ENCODE measurements at regions not wholly inside any gene's neighbourhood (a gene's known extent, or its start where the extent isn't known, plus 50 kb on each side); places are given as distances from the start of the nearest gene placed in this dataset.

GRCh38 chr6:147141711-147142308 lies 62.4 kb upstream of the STXBP5 start:
- intact Hi-C loops (cut with micrococcal nuclease; ENCODE audit: unreplicated experiment) (no loop called here), in situ Hi-C loops (cut with HindIII; ENCODE audit: extremely low pct_ligation_motif_present, low pct_unique_long_range_greater_than_20kb) (no loop called here)
- Histone ChIP-seq H3K79me2 (ENCODE audit: insufficient read depth, low read length) (no peaks in the 10 kb centered on the region), H3K4me3 (replicated peaks in 1 of 3; ENCODE audit: insufficient read depth in 1 of 3, low read depth in 2 of 3, low read length in 3 of 3) (no peak overlapping the region), H3K9me3 (ENCODE audit: low read length) (no peaks in the 10 kb centered on the region), H3K36me3 (replicated peaks in 1 of 2; ENCODE audit: control insufficient read depth in 1 of 2, insufficient read depth in 2 of 2, low read length in 2 of 2) (no peaks in the 10 kb centered on the region), H3K4me1 (ENCODE audit: insufficient read depth, low read length) (no peaks in the 10 kb centered on the region), H3K27me3 (ENCODE audit: control insufficient read depth in 1 of 2, insufficient read depth in 2 of 2, low read length in 2 of 2) (no peaks in the 10 kb centered on the region), H2AFZ (ENCODE audit: low read length) (no peak overlapping the region), H3K9ac (ENCODE audit: insufficient read depth, low read depth, low read length) (no peak overlapping the region), H3K4me2 (ENCODE audit: low read depth, low read length) (no peak overlapping the region), H3K27ac (ENCODE audit: extremely low read length, insufficient read depth, low read length) (no peak overlapping the region), H4K20me1 (ENCODE audit: insufficient read depth, low read length) (no peaks in the 10 kb centered on the region)
- TF ChIP-seq ZNF777 (CRISPR knock-in tag; IDR thresholded peaks at IDR 0.05) (no peak), PRPF4 (IDR thresholded peaks at IDR 0.05; ENCODE audit: low read depth, low read length, poor library complexity, severe bottlenecking) (no peak), ZBTB2 (CRISPR knock-in tag; IDR thresholded peaks at IDR 0.05; ENCODE audit: low read depth) (no peak), GLMP (CRISPR knock-in tag; IDR thresholded peaks at IDR 0.05; ENCODE audit: borderline replicate concordance) (no peak), FOSL2 (CRISPR knock-in tag; IDR thresholded peaks at IDR 0.05) (no peak), PLSCR1 (CRISPR knock-in tag; IDR thresholded peaks at IDR 0.05; ENCODE audit: borderline replicate concordance) (no peak), ZNF367 (CRISPR knock-in tag; IDR thresholded peaks at IDR 0.05; ENCODE audit: borderline replicate concordance) (no peak), THRA (CRISPR knock-in tag; IDR thresholded peaks at IDR 0.05; ENCODE audit: borderline replicate concordance) (no peak), ZNF549 (CRISPR knock-in tag; IDR thresholded peaks at IDR 0.05) (no peak)
- WGBS (ENCODE audit: low lambda C conversion rate), result 52% methylated on average over 1 of the region's 1 CpG
- ATAC-seq, result no peak
- ChIA-PET POLR2A (no interaction called here), CTCF (ENCODE audit: low intra/inter-chr PET ratio, low total read pairs) (no interaction called here)
- BruUV-seq (replicated peaks), result no TSS peak
- DNase-seq (ENCODE audit: low spot score), result no peak
- FAIRE-seq, result no peak
